Neural progenitor cell (in vitro differentiated cells): ENCODE measurements at regions not wholly inside any gene's neighbourhood (a gene's known extent, or its start where the extent isn't known, plus 50 kb on each side); places are given as distances from the start of the nearest gene placed in this dataset.

Experiments
- CTCF ChIP-seq: fragments of 200-600 bp; sonication (generic); IDR thresholded peaks from 2 replicates; pipeline ENCODE4 v1.5.1; 2017; ENCODE audit warnings: antibody characterized with exemption, mild to moderate bottlenecking
- EZH2 ChIP-seq: fragments of 200-600 bp; sonication (generic); IDR thresholded peaks from 2 replicates; pipeline ENCODE4 v1.6.1; 2017; ENCODE audit warnings: antibody characterized with exemption, mild to moderate bottlenecking, moderate library complexity

- no peak for TF ChIP-seq CTCF
- no peak for TF ChIP-seq EZH2
These were observed 250.4 kb downstream of the PTBP2 start for GRCh38 chr1:96971849-96972602.
